ENCODE measurements at regions not wholly inside any gene's neighbourhood (a gene's known extent, or its start where the extent isn't known, plus 50 kb on each side); places are given as distances from the start of the nearest gene placed in this dataset.

DNA sequence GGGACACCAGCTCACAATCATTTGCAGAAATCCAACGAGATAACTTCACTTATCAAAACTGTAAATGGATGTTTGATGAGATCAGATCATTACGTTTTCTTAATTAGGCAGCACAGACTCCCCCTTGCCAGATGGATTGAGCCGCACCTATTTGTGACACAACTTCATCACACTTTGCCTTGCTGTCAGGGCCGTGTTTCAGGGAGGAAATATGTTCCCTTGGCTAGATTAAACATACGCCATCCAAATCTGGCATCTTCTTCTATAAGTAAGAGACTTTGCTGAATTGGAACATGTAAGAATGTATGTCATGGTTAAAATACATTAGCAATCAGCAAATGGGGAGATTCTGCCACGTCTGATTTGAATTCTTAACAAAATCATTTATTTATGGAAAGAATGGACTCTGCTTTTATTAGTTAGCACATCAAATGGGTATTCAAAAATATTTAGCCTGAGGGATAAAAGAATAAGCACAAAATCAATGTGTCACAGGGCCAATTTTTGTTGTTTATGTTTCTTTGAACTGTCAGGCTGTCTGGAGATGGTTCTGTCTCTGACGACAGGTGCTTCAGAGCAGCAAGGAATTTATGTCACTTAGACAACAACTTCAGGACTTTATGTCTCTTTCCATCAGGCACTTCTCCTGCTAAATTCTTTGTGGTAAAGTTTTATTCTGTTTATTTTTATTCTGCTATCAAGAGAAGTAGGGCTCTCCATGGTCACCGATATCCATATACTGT lies 326.1 kb upstream of the NCAM1 start:
- Histone ChIP-seq H4K20me1 (ENCODE audit: insufficient read depth, low read length) (no peaks in the 10 kb centered on the region), H3K27ac (ENCODE audit: low read depth in 1 of 2, low read length in 2 of 2) (no peak overlapping the region), H3K9me3 (replicated peaks in 1 of 2; ENCODE audit: control insufficient read depth in 1 of 2, insufficient read depth in 1 of 2, low read length in 2 of 2) (peaks cover 2 to 8% of the 10 kb centered on the region in 2 donors), H3K4me2 (replicated peaks; ENCODE audit: extremely low read depth, low read length, poor library complexity, severe bottlenecking) (no peak overlapping the region), H3K79me2 (ENCODE audit: insufficient read depth, low read length) (no peaks in the 10 kb centered on the region), H2AFZ (ENCODE audit: insufficient read depth, low read depth, low read length, poor library complexity, severe bottlenecking) (no peak overlapping the region), H3K4me1 (ENCODE audit: control insufficient read depth in 1 of 2, insufficient read depth in 2 of 2, low read length in 2 of 2) (peaks cover 26 to 28% of the 10 kb centered on the region in 2 donors), H3K9ac (ENCODE audit: insufficient read depth, low read length, poor library complexity, severe bottlenecking) (no peak overlapping the region), H3K36me3 (replicated peaks in 1 of 2; ENCODE audit: control insufficient read depth in 1 of 2, insufficient read depth in 2 of 2, low read length in 2 of 2) (no peaks in the 10 kb centered on the region), H3K4me3 (replicated peaks in 1 of 3; ENCODE audit: low read depth in 2 of 3, low read length in 3 of 3) (no peak overlapping the region), H3K27me3 (ENCODE audit: control insufficient read depth in 2 of 2, insufficient read depth in 2 of 2, low read length in 2 of 2) (peaks cover 8 to 14% of the 10 kb centered on the region in 2 donors)
- H3K9me3 Mint-ChIP-seq: peaks cover 0 to 20% (median 12%) of the 10 kb centered on the region in 7 donors
- H3K4me1 Mint-ChIP-seq: peaks cover 27% of the 10 kb centered on the region
- no CpG with 5 or more reads among the region's 8 CpGs for WGBS (ENCODE audit: insufficient coverage)
- TF ChIP-seq, protein P1, sequence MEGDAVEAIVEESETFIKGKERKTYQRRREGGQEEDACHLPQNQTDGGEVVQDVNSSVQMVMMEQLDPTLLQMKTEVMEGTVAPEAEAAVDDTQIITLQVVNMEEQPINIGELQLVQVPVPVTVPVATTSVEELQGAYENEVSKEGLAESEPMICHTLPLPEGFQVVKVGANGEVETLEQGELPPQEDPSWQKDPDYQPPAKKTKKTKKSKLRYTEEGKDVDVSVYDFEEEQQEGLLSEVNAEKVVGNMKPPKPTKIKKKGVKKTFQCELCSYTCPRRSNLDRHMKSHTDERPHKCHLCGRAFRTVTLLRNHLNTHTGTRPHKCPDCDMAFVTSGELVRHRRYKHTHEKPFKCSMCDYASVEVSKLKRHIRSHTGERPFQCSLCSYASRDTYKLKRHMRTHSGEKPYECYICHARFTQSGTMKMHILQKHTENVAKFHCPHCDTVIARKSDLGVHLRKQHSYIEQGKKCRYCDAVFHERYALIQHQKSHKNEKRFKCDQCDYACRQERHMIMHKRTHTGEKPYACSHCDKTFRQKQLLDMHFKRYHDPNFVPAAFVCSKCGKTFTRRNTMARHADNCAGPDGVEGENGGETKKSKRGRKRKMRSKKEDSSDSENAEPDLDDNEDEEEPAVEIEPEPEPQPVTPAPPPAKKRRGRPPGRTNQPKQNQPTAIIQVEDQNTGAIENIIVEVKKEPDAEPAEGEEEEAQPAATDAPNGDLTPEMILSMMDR (IDR thresholded peaks at IDR 0.05): no peak
- no peak for DNase-seq
- H3K4me3 Mint-ChIP-seq: no peak overlapping the region
- H3K27me3 Mint-ChIP-seq (ENCODE audit: low read depth in 3 of 3): peaks cover 1 to 22% (median 14%) of the 10 kb centered on the region in 3 donors
- intact Hi-C loops (cut with micrococcal nuclease): no loop called here
- no peak overlapping the region for H3K27ac Mint-ChIP-seq
- no peaks in the 10 kb centered on the region for H3K36me3 Mint-ChIP-seq

DNA sequence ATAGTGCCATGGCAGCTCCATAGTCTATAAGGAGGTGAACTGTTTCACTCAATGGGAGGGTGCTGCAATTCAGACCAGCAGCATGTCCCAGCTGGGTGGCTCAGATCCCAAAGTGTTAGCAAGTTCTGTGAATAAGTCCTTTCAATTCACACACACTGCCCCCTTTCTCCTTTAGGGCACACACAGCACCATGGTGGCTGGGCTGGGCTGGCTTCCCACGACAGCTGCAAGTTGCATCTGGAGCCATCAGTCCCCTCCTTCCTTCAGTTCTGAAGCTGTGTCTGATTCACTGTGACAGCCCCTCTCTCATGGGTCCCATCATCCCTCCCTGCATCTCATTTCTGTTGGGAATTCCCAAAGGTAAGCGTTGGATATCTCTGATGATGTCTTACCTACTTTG lies 324.1 kb upstream of the NCAM1 start:
- Histone ChIP-seq H3K9me3 (replicated peaks in 1 of 2; ENCODE audit: control insufficient read depth in 1 of 2, insufficient read depth in 1 of 2, low read length in 2 of 2) (peaks cover 7 to 8% of the 10 kb centered on the region in 2 donors), H3K4me2 (replicated peaks; ENCODE audit: extremely low read depth, low read length, poor library complexity, severe bottlenecking) (no peak overlapping the region), H3K4me3 (replicated peaks in 1 of 3; ENCODE audit: low read depth in 2 of 3, low read length in 3 of 3) (no peak overlapping the region), H3K79me2 (ENCODE audit: insufficient read depth, low read length) (no peaks in the 10 kb centered on the region), H3K27ac (ENCODE audit: low read depth in 1 of 2, low read length in 2 of 2) (no peak overlapping the region), H3K36me3 (replicated peaks in 1 of 2; ENCODE audit: control insufficient read depth in 1 of 2, insufficient read depth in 2 of 2, low read length in 2 of 2) (no peaks in the 10 kb centered on the region), H4K20me1 (ENCODE audit: insufficient read depth, low read length) (no peaks in the 10 kb centered on the region), H3K9ac (ENCODE audit: insufficient read depth, low read length, poor library complexity, severe bottlenecking) (no peak overlapping the region), H3K4me1 (ENCODE audit: control insufficient read depth in 1 of 2, insufficient read depth in 2 of 2, low read length in 2 of 2) (peaks cover 8 to 9% of the 10 kb centered on the region in 2 donors), H3K27me3 (ENCODE audit: control insufficient read depth in 2 of 2, insufficient read depth in 2 of 2, low read length in 2 of 2) (peaks cover 8 to 16% of the 10 kb centered on the region in 2 donors), H2AFZ (ENCODE audit: insufficient read depth, low read depth, low read length, poor library complexity, severe bottlenecking) (no peak overlapping the region)
- Mint-ChIP-seq H3K36me3 (no peaks in the 10 kb centered on the region), H3K9me3 (peaks cover 2 to 28% (median 21%) of the 10 kb centered on the region in 7 donors), H3K4me1 (peaks cover 10% of the 10 kb centered on the region), H3K27me3 (ENCODE audit: low read depth in 3 of 3) (peaks cover 3 to 27% (median 14%) of the 10 kb centered on the region in 3 donors), H3K4me3 (no peak overlapping the region), H3K27ac (no peak overlapping the region)
- intact Hi-C loops (cut with micrococcal nuclease): no loop called here
- DNase-seq: no peak
- WGBS (ENCODE audit: insufficient coverage): 82% methylated on average over 1 of the region's 2 CpGs
- TF ChIP-seq, protein P1 (IDR thresholded peaks at IDR 0.05): no peak
